HEK293 (cell line): ENCODE measurements at regions not wholly inside any gene's neighbourhood (a gene's known extent, or its start where the extent isn't known, plus 50 kb on each side); places are given as distances from the start of the nearest gene placed in this dataset.

ENCODE experiments used
- CTCF ChIA-PET: fragments of 350-600 bp; formaldehyde crosslinking; extraction: SDS; loops from one replicate; lab custom pipeline; 2021; ENCODE audit warnings: antibody characterized with exemption; lab: Yijun Ruan, JAX
- POLR2A ChIA-PET: fragments of 300-600 bp; formaldehyde crosslinking; extraction: SDS; loops from one replicate; lab custom pipeline; 2020; ENCODE audit warnings: antibody characterized with exemption, inconsistent platforms; lab: Yijun Ruan, JAX
- H3K27ac ChIP-seq: fragments of 200-500 bp; sonication (Bioruptor generic); 2 replicates; pipeline ENCODE4 v1.5.1; 2014; ENCODE audit warnings: low read depth, low read length, control low read depth, inconsistent platforms; ENCODE audit errors: extremely low read depth
- H3K36me3 ChIP-seq, 2 experiments: fragments of 200-500 bp in 1 of 2; sonication (Bioruptor generic) in 1 of 2; 1 replicate in 1 of 2; 2 replicates in 1 of 2; pipeline ENCODE4 v1.5.1; 2014 to 2017; ENCODE audit warnings: inconsistent platforms in 2 of 2, low read length in 2 of 2; ENCODE audit not compliant: control insufficient read depth in 2 of 2, insufficient read depth in 1 of 2
- H3K4me1 ChIP-seq: fragments of 200-500 bp; sonication (Bioruptor generic); 2 replicates; pipeline ENCODE4 v1.5.1; 2014; ENCODE audit warnings: mild to moderate bottlenecking, low read length, inconsistent platforms; ENCODE audit not compliant: control insufficient read depth, insufficient read depth
- H3K4me3 ChIP-seq: 2 replicates; pipeline ENCODE4 v1.5.1; 2011; ENCODE audit warnings: low read depth, mild to moderate bottlenecking, control low read depth, low read length, moderate library complexity
- H3K9me3 ChIP-seq: fragments of 200-500 bp; sonication (Bioruptor generic); 2 replicates; pipeline ENCODE4 v1.5.1; 2014; ENCODE audit warnings: low read depth, low read length, inconsistent platforms; ENCODE audit not compliant: control insufficient read depth, insufficient read depth
- OSR2 ChIP-seq: fragments of 450-650 bp; formaldehyde crosslinking; IDR thresholded peaks from 2 replicates; pipeline ENCODE4 v1.5.1; 2016; ENCODE audit warnings: missing biosample characterization, missing genetic modification characterization
- PATZ1 ChIP-seq: fragments of 450-650 bp; formaldehyde crosslinking; IDR thresholded peaks from 2 replicates; pipeline ENCODE4 v1.5.1; 2016; ENCODE audit warnings: missing biosample characterization, missing genetic modification characterization
- PRDM2 ChIP-seq: fragments of 450-650 bp; formaldehyde crosslinking; IDR thresholded peaks from 2 replicates; pipeline ENCODE4 v1.5.1; 2016; ENCODE audit warnings: missing biosample characterization, missing genetic modification characterization, borderline replicate concordance
- TCF7L2 ChIP-seq: IDR thresholded peaks from 2 replicates; pipeline ENCODE4 v1.6.1; 2011; ENCODE audit warnings: low read depth, mild to moderate bottlenecking, inconsistent platforms, low read length, moderate library complexity, borderline replicate concordance
- WT1 ChIP-seq: fragments of 450-650 bp; formaldehyde crosslinking; IDR thresholded peaks from 2 replicates; pipeline ENCODE4 v1.5.1; 2016; ENCODE audit warnings: missing biosample characterization, missing genetic modification characterization
- ZBTB20 ChIP-seq: fragments of 450-650 bp; formaldehyde crosslinking; IDR thresholded peaks from 2 replicates; pipeline ENCODE4 v1.5.1; 2016; ENCODE audit warnings: missing biosample characterization, missing genetic modification characterization
- ZBTB7A ChIP-seq: fragments of 450-650 bp; formaldehyde crosslinking; IDR thresholded peaks from 2 replicates; pipeline ENCODE4 v1.5.1; 2016; ENCODE audit warnings: low read depth, missing biosample characterization, missing genetic modification characterization
- ZFHX2 ChIP-seq: fragments of 450-650 bp; formaldehyde crosslinking; conservative IDR thresholded peaks from 2 replicates; pipeline ENCODE4 v1.5.1; 2016; ENCODE audit warnings: missing biosample characterization, missing genetic modification characterization
- ZNF121 ChIP-seq: fragments of 450-650 bp; formaldehyde crosslinking; IDR thresholded peaks from 2 replicates; pipeline ENCODE4 v1.5.1; 2016; ENCODE audit warnings: missing biosample characterization, missing genetic modification characterization
- ZNF169 ChIP-seq: fragments of 450-650 bp; formaldehyde crosslinking; IDR thresholded peaks from 2 replicates; pipeline ENCODE4 v1.5.1; 2016; ENCODE audit warnings: missing biosample characterization, missing genetic modification characterization
- ZNF423 ChIP-seq: fragments of 450-650 bp; formaldehyde crosslinking; IDR thresholded peaks from 2 replicates; pipeline ENCODE4 v1.5.1; 2016; ENCODE audit warnings: missing biosample characterization, missing genetic modification characterization
- ZNF433 ChIP-seq: fragments of 450-650 bp; formaldehyde crosslinking; IDR thresholded peaks from 2 replicates; pipeline ENCODE4 v1.5.1; 2016; ENCODE audit warnings: missing biosample characterization, missing genetic modification characterization, low read depth
- ZNF449 ChIP-seq: fragments of 450-650 bp; formaldehyde crosslinking; IDR thresholded peaks from 2 replicates; pipeline ENCODE4 v1.5.1; 2017; ENCODE audit warnings: missing biosample characterization, mild to moderate bottlenecking, missing genetic modification characterization, moderate library complexity

- H3K36me3 ChIP-seq: no peaks in the 10 kb centered on the region
- no peaks in the 10 kb centered on the region for H3K4me1 ChIP-seq
- TF ChIP-seq TCF7L2 (peak; percentile 87), OSR2 (tag by site-specific recombination) (peak; percentile 37; the same call in 1 of the 2 replicates), PATZ1 (tag by site-specific recombination) (peak; percentile 42; the same call in 1 of the 2 replicates), ZNF423 (tag by site-specific recombination) (no peak), ZNF433 (no peak), PRDM2 (no peak)
- CTCF ChIA-PET: interaction anchor here (0.5 to 0.7 kb wide), 2 partner anchors 19 to 210 kb away, joined by 3 to 4 read pairs; no protein-coding TSS in a partner anchor
- no peak overlapping the region for H3K27ac ChIP-seq
- H3K4me3 ChIP-seq: no peak overlapping the region
- no peaks in the 10 kb centered on the region for H3K9me3 ChIP-seq
- POLR2A ChIA-PET: interaction anchor here (0.6 kb wide), 1 partner anchor 190 kb away, joined by 3 read pairs; no protein-coding TSS in a partner anchor
Measured at GRCh38 chr4:8707045-8707781, 114.6 kb downstream of the CPZ start.

GRCh38 chr4:8706216-8707044, 113.9 kb downstream of the CPZ start:
- POLR2A ChIA-PET: no interaction called here
- TF ChIP-seq ZNF169: no peak
- no peak for TF ChIP-seq ZNF449 (tag by site-specific recombination)
- TF ChIP-seq ZNF121 (tag by site-specific recombination): no peak
- TF ChIP-seq WT1 (tag by site-specific recombination): no peak
- peak; percentile 22; the same call in 1 of the 2 replicates for TF ChIP-seq ZFHX2 (tag by site-specific recombination)
- TF ChIP-seq ZBTB7A (tag by site-specific recombination): no peak
- no peak for TF ChIP-seq ZBTB20 (tag by site-specific recombination)
- H3K4me3 ChIP-seq: no peak overlapping the region
- no peak overlapping the region for H3K27ac ChIP-seq
- no peaks in the 10 kb centered on the region for H3K9me3 ChIP-seq
- H3K4me1 ChIP-seq: no peaks in the 10 kb centered on the region
- CTCF ChIA-PET: interaction anchor here (0.7 kb wide), 1 partner anchor 18 kb away, joined by 4 read pairs; no protein-coding TSS in a partner anchor
- H3K36me3 ChIP-seq: no peaks in the 10 kb centered on the region
